Central memory CD8-positive, alpha-beta T cell (primary cell): ENCODE measurements at regions not wholly inside any gene's neighbourhood (a gene's known extent, or its start where the extent isn't known, plus 50 kb on each side); places are given as distances from the start of the nearest gene placed in this dataset.

Experiments used
- ATAC-seq: fragments of 150-1000 bp; cut with Tn5 transposase; replicated peaks from 2 replicates; pipeline ENCODE4 v1.10.0; 2022; ENCODE audit warnings: mild to moderate bottlenecking, moderate FRiP score, moderate number of reproducible peaks; ENCODE audit not compliant: poor library complexity, severe bottlenecking; ENCODE audit errors: extremely low read depth
- DNase-seq, 2 donors: peaks; one replicate each; pipeline ENCODE4 v3.0.0; 2021; ENCODE audit warnings: low spot score in 2 of 2
- H3K27ac Mint-ChIP-seq: one replicate; pipeline ENCODE4 v1.8.0; 2022; ENCODE audit warnings: low read depth, mild to moderate bottlenecking, moderate library complexity, mixed read lengths
- H3K27me3 Mint-ChIP-seq: one replicate; pipeline ENCODE4 v1.8.0; 2022; ENCODE audit warnings: mixed read lengths
- H3K36me3 Mint-ChIP-seq: one replicate; pipeline ENCODE4 v1.8.0; 2022; ENCODE audit warnings: mild to moderate bottlenecking, moderate library complexity, mixed read lengths; ENCODE audit not compliant: insufficient read depth
- H3K4me1 Mint-ChIP-seq: one replicate; pipeline ENCODE4 v1.8.0; 2022; ENCODE audit warnings: mixed read lengths
- H3K4me3 Mint-ChIP-seq: one replicate; pipeline ENCODE4 v1.8.0; 2022; ENCODE audit warnings: mild to moderate bottlenecking, moderate library complexity, mixed read lengths
- H3K9me3 Mint-ChIP-seq: one replicate; pipeline ENCODE4 v1.8.0; 2022; ENCODE audit warnings: mixed read lengths

- Mint-ChIP-seq H3K4me3 (no peak overlapping the region), H3K27me3 (no peaks in the 10 kb centered on the region), H3K27ac (no peak overlapping the region), H3K4me1 (no peaks in the 10 kb centered on the region), H3K9me3 (peaks cover 13% of the 10 kb centered on the region), H3K36me3 (no peaks in the 10 kb centered on the region)
- ATAC-seq (no peak), DNase-seq (no peak)
Measured at GRCh38 chr3:22103423-22103822, 352.4 kb upstream of the ZNF385D start.

- no peaks in the 10 kb centered on the region for H3K27me3 Mint-ChIP-seq
- no peak overlapping the region for H3K27ac Mint-ChIP-seq
- DNase-seq (no peak), ATAC-seq (no peak)
- no peak overlapping the region for H3K4me3 Mint-ChIP-seq
- H3K9me3 Mint-ChIP-seq, result peaks cover 7% of the 10 kb centered on the region
- H3K36me3 Mint-ChIP-seq, result no peaks in the 10 kb centered on the region
- no peaks in the 10 kb centered on the region for H3K4me1 Mint-ChIP-seq
Measured at GRCh38 chr3:22106213-22106896, 355.3 kb upstream of the ZNF385D start.

- DNase-seq (no peak), ATAC-seq (no peak)
- H3K27ac Mint-ChIP-seq, result no peak overlapping the region
- no peaks in the 10 kb centered on the region for H3K27me3 Mint-ChIP-seq
- H3K36me3 Mint-ChIP-seq, result no peaks in the 10 kb centered on the region
- H3K9me3 Mint-ChIP-seq, result peaks cover 12% of the 10 kb centered on the region
- no peak overlapping the region for H3K4me3 Mint-ChIP-seq
- H3K4me1 Mint-ChIP-seq, result no peaks in the 10 kb centered on the region
Measured at GRCh38 chr3:22111226-22111625, 360.2 kb upstream of the ZNF385D start.

DNA sequence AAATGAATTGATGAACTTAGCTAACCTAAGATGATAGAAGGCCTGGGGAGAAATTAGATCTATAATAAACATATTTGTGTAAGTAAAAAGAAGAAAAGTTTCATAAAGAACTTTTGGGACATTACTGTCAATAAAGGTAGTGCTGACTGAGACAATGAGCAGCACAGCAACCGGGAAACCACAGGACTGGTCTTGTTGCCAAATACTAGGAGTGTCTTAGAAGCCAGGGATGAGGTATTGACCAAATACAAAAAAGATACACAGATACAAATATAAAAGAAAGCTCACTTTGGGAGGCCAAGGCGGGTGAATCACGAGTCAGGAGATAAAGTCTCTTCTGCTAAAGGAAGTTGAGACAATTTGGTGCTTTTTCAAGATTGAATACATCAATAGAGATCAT, 362.4 kb upstream of the ZNF385D start:
- Mint-ChIP-seq H3K4me3 (no peak overlapping the region), H3K9me3 (peaks cover 5% of the 10 kb centered on the region), H3K27ac (no peak overlapping the region), H3K4me1 (no peaks in the 10 kb centered on the region), H3K27me3 (no peaks in the 10 kb centered on the region), H3K36me3 (no peaks in the 10 kb centered on the region)
- no peak for DNase-seq
- ATAC-seq, result no peak

GRCh38 chr3:22115581-22115980, 364.6 kb upstream of the ZNF385D start:
- H3K36me3 Mint-ChIP-seq, result no peaks in the 10 kb centered on the region
- no peaks in the 10 kb centered on the region for H3K4me1 Mint-ChIP-seq
- H3K27ac Mint-ChIP-seq, result no peak overlapping the region

GRCh38 chr3:22117091-22117490, 366.1 kb upstream of the ZNF385D start:
- ATAC-seq (no peak), DNase-seq (no peak)
- Mint-ChIP-seq H3K4me3 (no peak overlapping the region), H3K27me3 (no peaks in the 10 kb centered on the region), H3K27ac (no peak overlapping the region), H3K4me1 (no peaks in the 10 kb centered on the region), H3K36me3 (no peaks in the 10 kb centered on the region), H3K9me3 (peaks cover 5% of the 10 kb centered on the region)

More at GRCh38 chr3:22115581-22115980, 364.6 kb upstream of the ZNF385D start:
- DNase-seq (no peak), ATAC-seq (no peak)
- Mint-ChIP-seq H3K4me3 (no peak overlapping the region), H3K27me3 (no peaks in the 10 kb centered on the region), H3K9me3 (peaks cover 5% of the 10 kb centered on the region)

GRCh38 chr3:22117751-22118346, 366.8 kb upstream of the ZNF385D start:
- peaks cover 9% of the 10 kb centered on the region for H3K9me3 Mint-ChIP-seq
- H3K4me3 Mint-ChIP-seq, result no peak overlapping the region
- DNase-seq, result no peak
- H3K36me3 Mint-ChIP-seq, result no peaks in the 10 kb centered on the region
- no peak for ATAC-seq
- no peaks in the 10 kb centered on the region for H3K4me1 Mint-ChIP-seq
- no peak overlapping the region for H3K27ac Mint-ChIP-seq
- H3K27me3 Mint-ChIP-seq, result no peaks in the 10 kb centered on the region

DNA sequence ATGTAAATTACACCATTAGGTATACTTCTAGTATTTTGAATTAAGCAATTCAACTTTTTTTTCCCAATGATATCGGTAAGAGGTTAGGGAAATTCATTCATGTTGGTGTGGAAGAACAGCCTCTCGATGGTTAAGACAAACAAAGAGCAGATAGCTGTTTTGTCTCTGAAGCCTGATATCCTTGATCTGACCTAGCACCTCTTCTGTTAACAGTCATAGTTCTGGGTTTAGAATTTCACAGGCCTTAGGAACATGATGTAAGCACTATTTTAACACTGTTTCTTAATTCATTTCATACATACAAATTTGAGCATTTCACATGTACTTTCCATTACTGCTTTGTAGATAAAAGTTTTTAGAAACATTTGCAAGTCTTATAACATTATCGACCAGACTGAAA, 367.5 kb upstream of the ZNF385D start:
- no peak overlapping the region for H3K27ac Mint-ChIP-seq
- no peak overlapping the region for H3K4me3 Mint-ChIP-seq
- H3K4me1 Mint-ChIP-seq, result no peaks in the 10 kb centered on the region
- no peak for DNase-seq
- H3K9me3 Mint-ChIP-seq, result peaks cover 13% of the 10 kb centered on the region
- H3K36me3 Mint-ChIP-seq, result no peaks in the 10 kb centered on the region
- no peaks in the 10 kb centered on the region for H3K27me3 Mint-ChIP-seq
- no peak for ATAC-seq

DNA sequence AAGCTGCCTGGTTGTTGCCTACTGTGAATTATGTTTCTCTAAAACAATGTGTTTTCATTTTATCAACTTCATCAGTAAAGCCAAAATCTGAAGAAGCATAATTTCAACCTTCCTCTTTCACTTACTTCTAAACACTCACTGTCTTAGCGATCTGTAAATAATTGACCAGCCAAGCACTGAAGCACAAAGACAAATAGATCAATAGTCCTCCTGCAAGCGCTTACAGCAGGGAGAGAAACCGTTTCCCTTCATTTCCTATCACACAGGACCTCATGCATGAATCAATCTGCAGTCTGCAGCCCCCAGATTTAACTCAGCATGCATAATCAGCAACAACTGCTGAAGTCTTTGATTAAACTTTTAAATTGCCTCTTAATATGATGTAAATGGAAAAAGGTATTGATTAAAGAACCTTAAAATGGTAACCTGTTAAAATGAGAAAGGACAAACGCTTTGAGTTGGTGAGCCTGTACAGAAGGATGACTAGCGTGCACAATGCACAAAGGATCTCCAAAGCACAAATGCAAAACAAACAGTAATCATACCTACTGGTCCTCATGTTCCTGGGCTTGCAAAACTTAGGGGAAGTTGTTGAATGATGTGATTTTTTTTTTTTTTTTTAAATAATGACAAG, 370.2 kb upstream of the ZNF385D start:
- H3K27me3 Mint-ChIP-seq, result no peaks in the 10 kb centered on the region
- no peak overlapping the region for H3K4me3 Mint-ChIP-seq
- DNase-seq, result no peak
- H3K36me3 Mint-ChIP-seq, result no peaks in the 10 kb centered on the region
- H3K4me1 Mint-ChIP-seq, result no peaks in the 10 kb centered on the region
- no peak overlapping the region for H3K27ac Mint-ChIP-seq
- no peak for ATAC-seq
- peaks cover 8% of the 10 kb centered on the region for H3K9me3 Mint-ChIP-seq

DNA sequence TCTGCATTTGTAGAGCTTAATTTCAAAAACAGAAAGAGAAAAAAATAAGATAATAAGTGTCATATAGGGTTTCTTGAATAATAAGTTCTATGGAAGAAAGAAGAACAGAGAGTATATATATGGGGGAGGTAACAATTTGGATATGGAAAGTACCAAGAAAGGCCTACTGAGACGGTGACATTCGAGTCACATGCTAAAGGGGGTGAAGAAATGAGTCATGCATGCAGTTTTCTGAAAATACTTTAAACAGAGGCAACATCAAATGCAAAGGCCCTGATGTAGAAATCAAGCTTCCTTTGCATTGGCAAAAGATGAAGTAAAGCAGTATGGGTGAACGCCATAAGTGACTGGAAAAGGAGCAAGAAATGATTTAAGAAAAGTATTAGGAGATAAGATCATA, 371.6 kb upstream of the ZNF385D start:
- Mint-ChIP-seq H3K36me3 (no peaks in the 10 kb centered on the region), H3K4me3 (no peak overlapping the region), H3K4me1 (no peaks in the 10 kb centered on the region), H3K9me3 (peaks cover 15% of the 10 kb centered on the region), H3K27ac (no peak overlapping the region), H3K27me3 (no peaks in the 10 kb centered on the region)
- DNase-seq (no peak), ATAC-seq (no peak)

- Mint-ChIP-seq H3K27me3 (no peaks in the 10 kb centered on the region), H3K4me1 (no peaks in the 10 kb centered on the region), H3K4me3 (no peak overlapping the region), H3K27ac (no peak overlapping the region), H3K36me3 (no peaks in the 10 kb centered on the region), H3K9me3 (peaks cover 35% of the 10 kb centered on the region)
- ATAC-seq, result no peak
- no peak for DNase-seq
Measured at GRCh38 chr3:22129101-22129500, 378.1 kb upstream of the ZNF385D start.

- no peak overlapping the region for H3K27ac Mint-ChIP-seq
- no peak overlapping the region for H3K4me3 Mint-ChIP-seq
- H3K4me1 Mint-ChIP-seq, result no peaks in the 10 kb centered on the region
- ATAC-seq, result no peak
- H3K9me3 Mint-ChIP-seq, result peaks cover 5% of the 10 kb centered on the region
- peaks cover 4% of the 10 kb centered on the region for H3K36me3 Mint-ChIP-seq
- no peak for DNase-seq
- no peaks in the 10 kb centered on the region for H3K27me3 Mint-ChIP-seq
Measured at GRCh38 chr3:22141769-22142168, 390.8 kb upstream of the ZNF385D start.

DNA sequence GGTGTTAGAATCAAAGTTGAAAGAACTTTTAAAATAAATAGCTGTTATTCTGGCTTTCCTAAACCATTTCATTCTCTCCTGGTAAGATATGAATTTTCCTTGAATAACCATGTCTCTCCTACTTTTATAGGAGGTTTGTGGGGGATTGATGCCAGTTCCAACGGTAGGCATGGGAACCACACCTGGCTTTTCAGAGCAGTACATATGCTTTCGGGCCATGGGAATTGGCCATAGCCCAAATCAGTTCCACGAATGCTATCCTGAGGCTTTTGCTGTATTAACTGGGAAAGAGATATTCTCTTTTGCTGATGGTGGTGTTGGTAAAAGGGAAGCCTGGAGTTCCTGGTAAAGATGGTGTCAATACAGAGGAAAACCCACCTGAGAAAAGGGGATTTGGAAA, 396.2 kb upstream of the ZNF385D start:
- no peak for ATAC-seq
- Mint-ChIP-seq H3K9me3 (peaks cover 11% of the 10 kb centered on the region), H3K4me1 (no peaks in the 10 kb centered on the region)

More for the DNA sequence above, 396.2 kb upstream of the ZNF385D start:
- Mint-ChIP-seq H3K27me3 (no peaks in the 10 kb centered on the region), H3K4me3 (no peak overlapping the region), H3K36me3 (no peaks in the 10 kb centered on the region), H3K27ac (no peak overlapping the region)
- DNase-seq, result no peak
